GM19351 (cell line): ENCODE measurements at regions not wholly inside any gene's neighbourhood (a gene's known extent, or its start where the extent isn't known, plus 50 kb on each side); places are given as distances from the start of the nearest gene placed in this dataset.

Experiments used
- ATAC-seq: cut with Tn5 transposase; IDR thresholded peaks from one replicate; pipeline ENCODE4 v1.9.1; 2021; ENCODE audit warnings: mild to moderate bottlenecking, moderate library complexity; ENCODE audit not compliant: unreplicated experiment

DNA sequence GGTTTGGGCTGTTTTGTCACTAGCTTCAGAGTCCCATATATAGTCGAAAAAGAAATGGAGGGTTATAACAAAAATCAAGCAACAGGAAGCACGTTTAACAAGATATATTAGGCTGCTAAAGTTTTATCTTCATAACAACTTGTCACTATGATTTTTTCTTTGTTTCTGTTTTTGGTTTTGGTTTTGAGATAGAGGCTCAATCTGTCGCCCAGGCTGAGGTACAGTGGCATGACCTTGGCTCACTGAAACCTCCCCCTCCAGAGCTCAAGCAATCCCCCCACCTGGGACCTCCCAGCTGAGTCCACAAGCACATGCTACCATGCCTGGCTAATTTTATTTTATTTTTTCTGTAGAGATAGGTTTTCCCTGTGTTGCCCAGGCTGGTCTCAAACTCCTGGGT lies 2664.4 kb downstream of the ARAP2 start:
- no peak for ATAC-seq

DNA sequence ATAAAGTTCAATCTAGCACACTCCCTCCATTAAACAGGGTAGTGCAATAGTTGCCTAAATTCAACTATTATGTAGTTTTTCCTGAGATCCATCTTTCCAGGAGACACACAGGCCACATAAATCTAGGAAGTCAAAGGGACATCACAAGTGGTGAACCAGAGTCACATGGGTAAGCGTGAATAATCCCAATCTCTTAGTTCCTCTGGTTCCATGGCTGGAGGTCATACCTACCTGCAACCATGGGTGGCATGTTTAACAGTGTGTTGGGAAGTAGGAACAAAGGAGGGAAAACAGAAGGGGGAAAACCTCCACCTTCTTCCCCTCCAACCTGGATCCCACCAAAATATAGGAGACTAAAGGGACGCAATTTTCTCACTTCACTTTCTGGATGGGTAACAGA lies 2651.6 kb downstream of the ARAP2 start:
- no peak for ATAC-seq

DNA sequence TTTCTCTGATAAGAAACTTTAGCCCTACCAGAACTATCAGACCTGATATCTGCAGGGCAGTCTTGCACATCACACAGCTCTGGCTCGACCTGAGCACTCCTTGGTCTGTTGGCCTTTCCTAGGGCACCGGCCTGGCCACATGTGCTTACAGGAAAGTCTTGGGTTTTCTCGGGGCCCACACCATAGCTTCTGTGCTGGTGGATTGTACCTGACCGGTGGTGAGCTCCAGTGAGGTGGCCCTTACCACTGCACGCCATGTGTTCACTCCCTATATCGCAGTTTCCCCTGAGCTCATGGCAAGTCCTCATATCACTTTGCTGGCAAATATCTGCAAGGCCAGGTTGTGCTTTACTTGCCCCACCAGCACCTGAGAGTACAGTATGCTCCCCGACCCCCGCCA lies 2637.4 kb downstream of the ARAP2 start:
- no peak for ATAC-seq

DNA sequence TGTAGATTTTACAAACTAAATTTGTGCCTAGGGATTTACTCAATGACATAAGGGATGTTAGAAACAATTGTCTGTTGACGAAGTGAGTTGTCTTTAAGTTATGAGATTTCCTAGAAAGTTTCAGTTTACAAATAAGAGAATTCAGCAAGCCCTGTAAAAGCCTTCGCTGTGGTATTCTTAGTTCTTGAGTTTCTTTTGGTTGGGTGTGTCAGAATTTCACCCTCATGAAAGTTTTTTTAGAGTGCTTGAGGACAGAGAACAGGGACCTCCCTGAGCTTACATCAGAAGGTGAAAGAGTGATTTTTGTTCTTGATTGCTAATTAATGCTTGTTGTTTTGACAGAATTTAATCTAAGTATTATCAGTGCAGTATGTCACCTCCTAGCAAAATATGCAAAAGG lies 2628.2 kb downstream of the ARAP2 start:
- ATAC-seq: no peak

DNA sequence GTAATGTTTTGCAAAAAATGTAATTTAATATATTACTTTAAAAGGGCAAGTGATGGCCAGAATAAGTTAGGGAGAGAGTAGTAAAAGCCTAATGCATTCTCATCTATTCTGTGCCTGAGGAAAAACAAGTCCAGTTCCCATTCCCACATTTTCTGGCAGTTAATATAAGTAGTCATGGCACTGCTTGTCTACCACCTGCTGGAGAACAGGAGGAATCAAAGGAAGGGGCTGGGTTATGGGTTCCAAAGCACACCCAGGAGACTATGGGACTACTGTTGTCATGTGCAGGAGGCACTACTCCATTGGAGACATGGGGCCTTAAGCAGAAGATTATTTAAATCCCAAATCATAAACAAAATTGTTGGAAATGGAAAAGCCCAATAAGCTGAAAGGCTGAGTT lies 2618.6 kb downstream of the ARAP2 start:
- no peak for ATAC-seq

DNA sequence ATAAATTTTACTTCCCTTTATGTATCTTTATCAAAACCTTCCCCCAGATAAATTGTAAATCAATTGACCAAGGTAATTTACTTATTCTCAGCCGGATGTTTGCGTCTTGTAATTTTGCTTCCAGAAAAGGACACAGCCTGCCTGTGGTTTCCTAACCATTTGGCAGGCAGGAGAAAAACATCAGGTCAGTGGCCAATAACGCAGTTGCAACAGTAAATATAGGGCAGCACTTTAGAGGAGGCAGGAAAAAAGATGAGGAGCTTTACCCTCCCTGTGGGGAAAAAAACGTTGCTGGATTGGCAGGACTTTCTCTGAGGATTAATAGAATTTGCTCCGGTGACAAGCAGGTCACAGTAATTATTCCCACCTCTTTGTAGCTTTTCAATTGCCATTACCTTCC lies 2618.1 kb downstream of the ARAP2 start:
- ATAC-seq: no peak

DNA sequence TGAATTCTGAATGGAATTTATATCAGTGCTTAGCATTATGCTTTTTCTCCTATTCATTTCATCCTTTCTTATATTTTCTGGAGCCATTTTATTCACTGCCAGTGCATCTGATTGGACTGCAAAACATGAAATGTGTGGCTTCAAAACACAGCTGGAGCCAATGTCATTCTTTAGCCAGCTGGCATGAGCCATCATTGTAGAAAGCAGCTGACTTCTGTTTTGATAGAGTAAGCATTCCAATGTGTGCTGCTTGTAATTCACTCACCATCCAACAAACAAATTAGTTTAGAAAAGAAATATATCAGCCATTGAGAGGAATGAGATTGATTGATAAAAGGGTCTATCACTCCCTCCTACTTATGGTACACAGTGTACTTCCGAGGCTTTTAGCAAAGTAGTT lies 2616.0 kb downstream of the ARAP2 start:
- no peak for ATAC-seq

DNA sequence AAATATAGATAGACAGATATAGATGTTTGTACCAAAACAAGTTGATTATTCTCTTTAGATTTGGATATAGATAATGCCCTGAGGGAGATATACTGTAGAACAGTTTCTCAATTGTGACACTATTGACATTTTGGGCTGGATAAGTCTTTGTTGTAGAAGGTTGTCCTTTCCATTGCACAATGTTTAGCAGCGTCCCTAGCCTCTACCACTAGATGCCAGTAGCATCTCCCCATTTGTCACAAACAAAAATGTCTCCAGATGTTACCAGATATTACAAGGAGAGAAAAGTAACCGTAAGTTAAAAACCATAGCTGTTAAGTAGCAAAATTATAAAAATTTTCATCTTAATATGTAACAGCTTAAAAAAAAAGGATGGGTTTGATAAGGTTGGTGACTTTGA lies 2595.3 kb downstream of the ARAP2 start:
- no peak for ATAC-seq

DNA sequence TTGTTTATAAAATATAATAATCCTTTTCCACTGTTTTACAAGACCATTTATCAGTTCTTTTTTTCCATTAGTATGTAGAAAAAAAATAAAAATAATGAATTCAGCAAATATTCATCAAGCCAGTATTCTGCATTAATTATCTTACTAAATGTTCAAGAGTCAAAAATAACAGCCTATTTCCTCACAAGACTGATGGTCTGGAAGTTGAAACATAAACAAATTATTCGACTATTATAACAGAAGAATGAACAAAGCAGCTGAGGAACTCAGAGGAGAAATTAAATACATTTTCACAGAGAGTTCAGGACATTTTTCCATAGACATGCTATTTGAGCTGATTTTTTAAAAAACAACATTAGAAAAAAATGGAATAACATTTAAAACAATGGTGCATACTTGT lies 2594.8 kb downstream of the ARAP2 start:
- ATAC-seq: no peak

DNA sequence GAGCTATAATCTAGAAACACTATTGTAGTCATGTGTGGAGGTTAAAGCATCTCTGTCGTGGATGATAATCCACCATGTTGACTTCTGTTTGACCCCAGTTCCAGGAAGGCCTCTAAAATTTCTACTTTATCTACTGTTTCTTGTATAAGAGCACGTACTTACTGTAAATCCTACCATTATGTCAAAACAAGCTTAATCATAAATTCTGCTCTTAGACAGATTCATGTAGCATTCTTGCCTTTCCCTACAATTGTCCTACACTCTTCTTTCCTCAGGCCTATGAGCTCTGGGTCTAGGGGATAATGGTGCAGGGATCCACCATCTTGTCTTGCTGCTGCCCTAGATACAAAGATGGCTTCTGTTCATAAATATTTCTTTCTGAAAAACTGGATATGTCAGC lies 2594.3 kb downstream of the ARAP2 start:
- ATAC-seq: no peak

DNA sequence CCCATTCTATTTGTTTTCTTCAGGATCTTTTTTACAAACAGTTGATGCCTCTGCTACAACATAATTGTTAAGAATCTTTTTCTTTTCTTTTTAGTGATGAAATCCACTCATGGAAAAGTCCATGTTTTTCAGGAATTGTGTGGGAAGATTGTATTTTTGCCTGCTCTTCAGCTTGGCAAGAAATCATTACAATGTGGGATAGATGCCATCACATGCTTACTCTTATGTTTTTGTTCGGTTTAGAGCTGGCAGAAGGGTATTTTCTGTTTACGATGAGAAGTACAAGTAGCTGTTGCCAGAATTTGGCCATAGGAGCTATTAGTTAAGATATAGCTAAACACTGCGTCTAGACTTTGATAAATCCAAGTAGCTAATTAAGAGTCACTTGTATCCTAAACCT lies 2585.3 kb downstream of the ARAP2 start:
- no peak for ATAC-seq

DNA sequence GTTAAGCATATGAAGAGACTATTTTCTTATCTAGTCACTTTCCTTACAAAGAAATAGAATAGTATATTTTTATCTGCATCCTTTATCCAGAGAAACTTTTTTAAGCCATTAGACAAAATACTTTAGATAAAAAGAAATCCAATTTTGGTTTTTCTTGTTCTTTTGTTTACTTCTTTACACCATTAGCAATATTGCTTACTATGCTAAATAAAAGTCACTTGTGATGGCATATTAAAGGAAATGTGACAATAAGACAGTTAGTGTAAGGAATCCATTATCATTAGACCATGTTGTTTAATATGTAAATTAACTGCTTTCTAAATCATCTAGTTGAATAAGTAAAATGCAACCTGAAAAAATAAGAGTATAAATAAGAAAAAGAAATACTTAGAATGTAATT lies 2582.7 kb downstream of the ARAP2 start:
- no peak for ATAC-seq

DNA sequence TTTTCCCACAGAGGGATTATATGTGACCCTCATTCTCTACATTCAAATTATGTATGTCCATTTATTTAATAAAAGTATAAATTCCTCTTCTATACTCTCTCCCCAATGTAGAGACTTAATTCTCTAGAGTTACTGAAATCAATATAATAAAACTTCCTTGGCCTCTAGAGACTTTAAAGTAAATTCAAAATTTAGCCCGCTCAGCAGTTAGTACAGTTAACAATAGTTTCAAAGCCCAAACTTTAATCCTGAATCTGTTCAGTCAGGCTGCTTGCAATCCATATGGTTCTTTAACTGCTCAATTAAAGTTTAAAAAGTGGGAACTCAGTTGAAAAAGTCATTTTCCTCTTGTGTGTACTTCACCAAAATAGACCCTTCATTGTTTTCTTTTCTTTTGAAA lies 2558.4 kb downstream of the ARAP2 start:
- ATAC-seq: no peak

DNA sequence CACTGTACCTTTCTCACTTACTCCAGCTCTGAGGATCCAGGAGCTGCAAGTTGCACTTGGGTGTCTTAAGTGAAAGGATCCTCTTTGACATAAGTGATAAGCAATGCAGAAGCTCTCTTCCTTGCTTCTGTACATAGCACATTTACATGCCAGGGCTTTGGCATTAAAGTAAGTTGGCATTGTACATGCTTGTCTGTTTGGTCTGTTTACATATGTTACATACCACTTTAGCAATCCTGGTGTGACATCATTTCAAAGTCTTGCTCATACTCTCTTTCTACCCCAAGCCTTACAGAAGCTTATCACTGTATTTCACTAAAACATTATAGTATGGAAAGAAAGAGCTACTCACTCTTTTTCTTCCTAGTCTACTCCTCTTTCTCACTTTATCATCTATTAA lies 2548.3 kb downstream of the ARAP2 start:
- ATAC-seq: no peak

DNA sequence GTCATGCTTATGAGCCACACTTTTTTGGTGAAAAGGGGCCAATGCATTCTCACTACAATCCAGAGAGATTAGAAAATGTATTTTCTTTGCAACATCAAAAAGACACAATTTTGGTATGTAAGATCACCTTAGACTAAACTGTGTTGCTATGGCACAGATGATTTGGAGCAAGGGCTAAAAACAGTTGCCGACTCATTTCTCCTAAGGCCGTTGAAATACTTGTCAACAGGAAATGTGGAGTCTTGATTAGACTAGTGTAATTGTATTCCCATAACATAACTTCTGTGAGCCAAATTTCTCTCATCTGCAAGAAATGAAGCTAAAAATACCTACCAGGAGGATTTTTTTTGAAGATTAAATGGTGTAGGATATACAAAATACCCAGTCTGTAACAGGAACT lies 2547.7 kb downstream of the ARAP2 start:
- no peak for ATAC-seq

DNA sequence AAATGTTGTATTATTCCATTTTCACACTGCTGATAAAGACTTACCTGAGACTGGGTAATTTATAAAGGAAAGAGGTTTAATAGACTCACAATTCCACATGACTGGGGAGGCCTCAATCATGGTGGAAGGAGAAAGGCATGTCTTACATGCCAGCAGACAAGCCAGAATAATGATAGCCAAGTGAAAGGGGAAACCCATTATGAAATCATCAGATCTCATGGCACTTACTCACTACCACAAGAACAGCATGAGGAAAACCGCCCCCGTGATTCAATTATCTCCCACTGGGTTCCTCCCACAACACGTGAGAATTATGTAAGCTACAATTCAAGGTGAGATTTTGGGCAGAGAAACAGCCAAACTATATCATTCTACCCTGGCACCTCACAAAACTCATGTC lies 2535.1 kb downstream of the ARAP2 start:
- ATAC-seq: no peak

DNA sequence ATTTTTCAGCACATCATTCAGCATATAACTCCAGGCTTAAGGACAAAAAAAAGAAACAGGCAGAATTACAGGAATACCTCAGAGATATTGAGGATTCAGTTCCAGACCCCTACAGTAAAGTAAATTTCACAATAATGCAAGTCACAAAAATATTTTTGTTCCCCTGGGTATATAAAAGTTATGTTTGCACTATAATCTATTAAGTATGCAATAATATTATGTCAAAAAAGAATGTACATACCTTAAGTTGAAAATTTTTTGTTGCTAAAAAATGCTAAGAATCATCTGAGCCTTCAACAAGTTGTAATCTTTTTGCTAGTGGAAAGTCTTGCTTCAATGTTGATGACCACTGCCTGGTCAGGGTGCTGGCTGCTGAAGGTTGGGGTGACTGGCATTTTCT lies 2532.5 kb downstream of the ARAP2 start:
- ATAC-seq: no peak

DNA sequence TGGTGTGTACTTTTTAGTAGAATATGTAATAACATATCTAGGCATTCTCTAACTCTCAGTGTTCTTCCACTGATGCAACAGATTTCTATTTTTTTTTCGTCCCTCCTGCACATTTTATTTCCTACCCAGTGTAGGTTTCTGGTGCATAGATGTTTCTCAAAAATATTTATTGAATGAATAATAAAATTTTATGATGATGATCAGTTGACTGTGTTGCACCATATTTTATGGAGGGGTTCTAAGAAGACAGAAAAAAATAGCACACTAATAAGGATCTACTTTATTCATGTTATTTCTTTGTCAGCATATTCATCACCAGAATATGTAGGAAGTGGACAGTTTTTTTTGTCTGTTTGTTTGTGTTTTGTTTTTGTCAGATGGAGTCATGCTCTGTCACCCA lies 2529.3 kb downstream of the ARAP2 start:
- ATAC-seq: no peak

DNA sequence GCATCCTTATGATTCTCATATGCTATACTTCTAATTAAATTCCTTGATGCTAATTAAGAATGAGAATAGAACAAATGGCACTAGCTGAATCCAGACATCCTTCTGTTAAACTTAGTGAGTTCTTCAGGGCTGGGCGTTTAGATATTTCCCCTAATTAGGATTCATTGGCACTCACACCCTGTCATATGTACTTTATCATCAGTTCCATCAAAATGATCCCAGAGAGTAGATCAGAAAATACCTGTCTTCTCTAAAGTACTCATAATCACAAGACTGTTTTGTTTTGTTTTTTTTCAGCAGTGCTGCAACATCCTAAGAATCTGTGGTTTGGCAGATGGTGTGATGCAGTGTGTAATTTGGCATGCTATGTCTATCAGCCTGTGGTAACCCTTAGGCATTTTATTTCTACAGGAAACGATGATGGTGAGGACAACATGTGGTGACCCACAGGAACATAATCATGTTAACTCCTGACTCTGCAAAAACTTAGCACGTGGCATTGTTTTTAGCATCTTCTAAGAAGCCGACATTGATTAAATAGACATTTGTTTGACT lies 2528.4 kb downstream of the ARAP2 start:
- ATAC-seq: no peak

DNA sequence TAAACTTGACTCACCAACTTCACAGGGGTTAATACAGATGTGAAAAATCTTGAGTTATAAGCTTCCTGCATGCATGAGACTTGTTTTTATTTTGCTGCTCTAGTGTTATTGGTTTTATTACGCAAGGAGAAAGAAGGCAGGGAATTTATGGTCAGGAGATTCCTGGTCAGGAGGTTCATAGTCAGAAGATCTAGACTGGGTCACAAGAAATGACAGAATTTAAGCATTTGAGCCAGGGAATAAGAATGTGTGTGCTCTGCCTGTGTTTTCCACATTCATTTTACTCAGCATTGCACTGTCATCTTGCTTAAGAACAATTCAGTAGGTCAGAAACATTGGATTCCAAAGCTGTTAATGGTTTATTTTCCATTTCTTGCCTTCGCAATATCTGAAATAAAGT lies 2522.1 kb downstream of the ARAP2 start:
- no peak for ATAC-seq

DNA sequence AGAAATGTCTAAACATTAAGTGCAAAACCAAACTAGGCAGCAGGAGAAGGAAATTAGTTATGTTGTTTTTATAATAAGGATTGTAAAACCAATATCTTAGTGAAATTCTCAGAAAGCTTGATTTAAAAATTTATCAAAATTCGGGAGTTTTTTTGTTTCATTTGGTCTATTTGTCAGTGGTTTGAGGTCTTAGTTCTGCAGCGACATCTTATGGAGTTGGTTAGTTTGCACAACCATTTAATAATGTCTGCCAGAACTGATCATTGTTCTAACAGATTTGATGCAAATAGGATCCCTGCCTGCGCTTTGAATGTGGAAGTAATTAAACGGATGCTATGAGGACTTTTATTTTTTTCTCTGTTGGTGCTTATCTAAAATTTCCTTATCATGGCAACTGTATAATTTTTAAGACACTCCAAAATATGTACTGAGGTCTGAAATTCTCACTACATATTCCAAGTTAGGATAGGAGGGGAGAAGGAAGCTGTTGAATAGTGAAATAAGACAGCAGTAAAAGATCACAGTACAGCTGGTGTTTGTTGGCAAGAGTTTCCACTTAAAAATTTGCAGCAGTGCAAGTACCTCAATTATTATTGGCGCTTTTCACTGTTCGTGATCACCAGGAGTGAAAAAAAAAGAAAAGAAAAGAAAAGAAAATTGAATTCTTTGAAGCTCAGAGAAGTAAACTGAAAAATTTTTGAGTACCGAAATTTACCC lies 2521.4 kb downstream of the ARAP2 start:
- ATAC-seq: no peak

DNA sequence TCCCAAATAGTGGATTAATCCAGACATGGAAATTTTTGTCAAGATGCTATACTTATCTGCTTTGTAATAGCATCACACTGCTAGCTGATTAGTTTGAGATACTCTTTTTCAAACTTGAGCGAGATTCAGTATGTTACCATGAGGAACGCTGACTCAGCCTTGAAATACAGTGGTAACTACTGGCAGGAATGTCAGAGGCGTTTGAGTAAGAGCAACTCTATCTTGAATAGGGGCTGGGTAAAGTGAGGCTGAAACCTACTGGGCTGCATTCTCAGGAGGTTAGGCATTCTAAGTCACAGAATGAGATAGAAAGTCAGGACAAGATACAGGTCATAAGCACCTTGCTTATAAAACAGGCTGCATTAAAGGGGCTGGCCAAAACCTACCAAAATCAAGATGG lies 2519.6 kb downstream of the ARAP2 start:
- no peak for ATAC-seq

DNA sequence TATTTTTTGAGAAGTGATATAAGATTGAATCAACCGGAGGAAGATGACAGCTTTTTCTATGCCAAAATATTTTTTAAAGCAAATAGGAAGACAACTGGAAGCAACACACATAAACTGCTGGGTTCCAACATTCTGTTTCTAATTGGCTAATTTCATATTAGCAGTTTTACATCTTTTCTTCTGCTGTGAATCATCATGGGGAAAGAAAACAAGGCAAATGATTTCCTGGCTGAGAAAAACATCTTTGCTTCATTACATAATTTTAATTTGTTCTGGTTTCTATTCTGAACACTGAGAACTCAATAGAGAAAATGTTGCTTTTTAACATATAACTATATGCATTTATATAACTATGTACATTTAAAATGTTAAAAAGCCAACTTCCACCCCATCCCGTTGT lies 2518.5 kb downstream of the ARAP2 start:
- no peak for ATAC-seq
